ENCODE measurements at regions not wholly inside any gene's neighbourhood (a gene's known extent, or its start where the extent isn't known, plus 50 kb on each side); places are given as distances from the start of the nearest gene placed in this dataset.

DNA sequence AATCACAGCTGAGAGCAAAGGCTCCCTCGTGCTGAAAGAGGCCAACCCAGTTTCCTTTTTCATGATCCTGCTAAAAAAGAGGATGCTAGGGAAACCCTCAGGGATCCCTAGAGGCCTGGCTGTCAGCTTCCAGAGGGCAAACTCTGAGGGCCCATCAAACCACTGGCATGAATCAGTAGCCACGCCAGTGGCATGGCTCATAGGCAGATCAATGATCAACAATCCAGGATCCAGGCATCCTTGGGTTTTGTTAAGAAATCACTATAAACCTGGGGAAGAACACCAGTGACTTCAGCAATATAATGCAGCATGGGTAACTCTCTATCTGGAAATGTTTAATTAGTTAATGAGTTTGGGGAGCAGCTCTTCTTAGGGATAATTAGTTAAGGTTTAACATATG is 286.5 kb downstream of the C1D start:
- no peak overlapping the region for H3K27ac Mint-ChIP-seq

More for the DNA sequence above, 286.5 kb downstream of the C1D start:
- H3K9me3 Mint-ChIP-seq, result no peaks in the 10 kb centered on the region
- ATAC-seq (no peak), DNase-seq (ENCODE audit: low spot score) (no peak)
- H3K27me3 Mint-ChIP-seq (ENCODE audit: low read depth), result no peaks in the 10 kb centered on the region
- 0 out of 2 replicates have a peak, but pooled peaks cover 2% of the 10 kb centered on the region for H3K4me1 Mint-ChIP-seq
- ChIA-PET CTCF (interaction anchor here (1.2 kb wide), 1 partner anchor 43 kb away, joined by 3 read pairs; no protein-coding TSS in a partner anchor), POLR2A (no interaction called here)
- TF ChIP-seq FOXJ3 (CRISPR knock-in tag; IDR thresholded peaks at IDR 0.05; ENCODE audit: borderline replicate concordance) (no peak), NFYB (CRISPR knock-in tag; conservative IDR thresholded peaks at IDR 0.05; ENCODE audit: low read depth) (no peak), MYBL2 (CRISPR knock-in tag; IDR thresholded peaks at IDR 0.05) (no peak), RELA (CRISPR knock-in tag; IDR thresholded peaks at IDR 0.05; ENCODE audit: borderline replicate concordance) (no peak), JAZF1 (CRISPR knock-in tag; IDR thresholded peaks at IDR 0.05) (no peak), GRHL2 (CRISPR knock-in tag; IDR thresholded peaks at IDR 0.05; ENCODE audit: insufficient replicate concordance, severe bottlenecking) (no peak), ZNF423 (CRISPR knock-in tag; IDR thresholded peaks at IDR 0.05) (no peak), OVOL2 (CRISPR knock-in tag; IDR thresholded peaks at IDR 0.05; ENCODE audit: borderline replicate concordance) (no peak), NR1H2 (CRISPR knock-in tag; IDR thresholded peaks at IDR 0.05) (no peak), ETV6 (CRISPR knock-in tag; IDR thresholded peaks at IDR 0.05) (no peak), CREB1 (CRISPR knock-in tag; IDR thresholded peaks at IDR 0.05) (no peak)
- TF ChIP-seq, protein P1, sequence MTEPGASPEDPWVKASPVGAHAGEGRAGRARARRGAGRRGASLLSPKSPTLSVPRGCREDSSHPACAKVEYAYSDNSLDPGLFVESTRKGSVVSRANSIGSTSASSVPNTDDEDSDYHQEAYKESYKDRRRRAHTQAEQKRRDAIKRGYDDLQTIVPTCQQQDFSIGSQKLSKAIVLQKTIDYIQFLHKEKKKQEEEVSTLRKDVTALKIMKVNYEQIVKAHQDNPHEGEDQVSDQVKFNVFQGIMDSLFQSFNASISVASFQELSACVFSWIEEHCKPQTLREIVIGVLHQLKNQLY (CRISPR knock-in tag; IDR thresholded peaks at IDR 0.05), result no peak
- TF ChIP-seq, protein P2, sequence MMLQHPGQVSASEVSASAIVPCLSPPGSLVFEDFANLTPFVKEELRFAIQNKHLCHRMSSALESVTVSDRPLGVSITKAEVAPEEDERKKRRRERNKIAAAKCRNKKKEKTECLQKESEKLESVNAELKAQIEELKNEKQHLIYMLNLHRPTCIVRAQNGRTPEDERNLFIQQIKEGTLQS (CRISPR knock-in tag; conservative IDR thresholded peaks at IDR 0.05), result no peak
- TF ChIP-seq, protein P3, sequence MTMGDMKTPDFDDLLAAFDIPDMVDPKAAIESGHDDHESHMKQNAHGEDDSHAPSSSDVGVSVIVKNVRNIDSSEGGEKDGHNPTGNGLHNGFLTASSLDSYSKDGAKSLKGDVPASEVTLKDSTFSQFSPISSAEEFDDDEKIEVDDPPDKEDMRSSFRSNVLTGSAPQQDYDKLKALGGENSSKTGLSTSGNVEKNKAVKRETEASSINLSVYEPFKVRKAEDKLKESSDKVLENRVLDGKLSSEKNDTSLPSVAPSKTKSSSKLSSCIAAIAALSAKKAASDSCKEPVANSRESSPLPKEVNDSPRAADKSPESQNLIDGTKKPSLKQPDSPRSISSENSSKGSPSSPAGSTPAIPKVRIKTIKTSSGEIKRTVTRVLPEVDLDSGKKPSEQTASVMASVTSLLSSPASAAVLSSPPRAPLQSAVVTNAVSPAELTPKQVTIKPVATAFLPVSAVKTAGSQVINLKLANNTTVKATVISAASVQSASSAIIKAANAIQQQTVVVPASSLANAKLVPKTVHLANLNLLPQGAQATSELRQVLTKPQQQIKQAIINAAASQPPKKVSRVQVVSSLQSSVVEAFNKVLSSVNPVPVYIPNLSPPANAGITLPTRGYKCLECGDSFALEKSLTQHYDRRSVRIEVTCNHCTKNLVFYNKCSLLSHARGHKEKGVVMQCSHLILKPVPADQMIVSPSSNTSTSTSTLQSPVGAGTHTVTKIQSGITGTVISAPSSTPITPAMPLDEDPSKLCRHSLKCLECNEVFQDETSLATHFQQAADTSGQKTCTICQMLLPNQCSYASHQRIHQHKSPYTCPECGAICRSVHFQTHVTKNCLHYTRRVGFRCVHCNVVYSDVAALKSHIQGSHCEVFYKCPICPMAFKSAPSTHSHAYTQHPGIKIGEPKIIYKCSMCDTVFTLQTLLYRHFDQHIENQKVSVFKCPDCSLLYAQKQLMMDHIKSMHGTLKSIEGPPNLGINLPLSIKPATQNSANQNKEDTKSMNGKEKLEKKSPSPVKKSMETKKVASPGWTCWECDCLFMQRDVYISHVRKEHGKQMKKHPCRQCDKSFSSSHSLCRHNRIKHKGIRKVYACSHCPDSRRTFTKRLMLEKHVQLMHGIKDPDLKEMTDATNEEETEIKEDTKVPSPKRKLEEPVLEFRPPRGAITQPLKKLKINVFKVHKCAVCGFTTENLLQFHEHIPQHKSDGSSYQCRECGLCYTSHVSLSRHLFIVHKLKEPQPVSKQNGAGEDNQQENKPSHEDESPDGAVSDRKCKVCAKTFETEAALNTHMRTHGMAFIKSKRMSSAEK (CRISPR knock-in tag; IDR thresholded peaks at IDR 0.05; ENCODE audit: borderline replicate concordance), result no peak
- TF ChIP-seq, protein P4, sequence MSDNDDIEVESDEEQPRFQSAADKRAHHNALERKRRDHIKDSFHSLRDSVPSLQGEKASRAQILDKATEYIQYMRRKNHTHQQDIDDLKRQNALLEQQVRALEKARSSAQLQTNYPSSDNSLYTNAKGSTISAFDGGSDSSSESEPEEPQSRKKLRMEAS (CRISPR knock-in tag; IDR thresholded peaks at IDR 0.05), result no peak
- TF ChIP-seq, protein P5, sequence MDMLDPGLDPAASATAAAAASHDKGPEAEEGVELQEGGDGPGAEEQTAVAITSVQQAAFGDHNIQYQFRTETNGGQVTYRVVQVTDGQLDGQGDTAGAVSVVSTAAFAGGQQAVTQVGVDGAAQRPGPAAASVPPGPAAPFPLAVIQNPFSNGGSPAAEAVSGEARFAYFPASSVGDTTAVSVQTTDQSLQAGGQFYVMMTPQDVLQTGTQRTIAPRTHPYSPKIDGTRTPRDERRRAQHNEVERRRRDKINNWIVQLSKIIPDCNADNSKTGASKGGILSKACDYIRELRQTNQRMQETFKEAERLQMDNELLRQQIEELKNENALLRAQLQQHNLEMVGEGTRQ (CRISPR knock-in tag; IDR thresholded peaks at IDR 0.05), result no peak
- TF ChIP-seq, protein P6, sequence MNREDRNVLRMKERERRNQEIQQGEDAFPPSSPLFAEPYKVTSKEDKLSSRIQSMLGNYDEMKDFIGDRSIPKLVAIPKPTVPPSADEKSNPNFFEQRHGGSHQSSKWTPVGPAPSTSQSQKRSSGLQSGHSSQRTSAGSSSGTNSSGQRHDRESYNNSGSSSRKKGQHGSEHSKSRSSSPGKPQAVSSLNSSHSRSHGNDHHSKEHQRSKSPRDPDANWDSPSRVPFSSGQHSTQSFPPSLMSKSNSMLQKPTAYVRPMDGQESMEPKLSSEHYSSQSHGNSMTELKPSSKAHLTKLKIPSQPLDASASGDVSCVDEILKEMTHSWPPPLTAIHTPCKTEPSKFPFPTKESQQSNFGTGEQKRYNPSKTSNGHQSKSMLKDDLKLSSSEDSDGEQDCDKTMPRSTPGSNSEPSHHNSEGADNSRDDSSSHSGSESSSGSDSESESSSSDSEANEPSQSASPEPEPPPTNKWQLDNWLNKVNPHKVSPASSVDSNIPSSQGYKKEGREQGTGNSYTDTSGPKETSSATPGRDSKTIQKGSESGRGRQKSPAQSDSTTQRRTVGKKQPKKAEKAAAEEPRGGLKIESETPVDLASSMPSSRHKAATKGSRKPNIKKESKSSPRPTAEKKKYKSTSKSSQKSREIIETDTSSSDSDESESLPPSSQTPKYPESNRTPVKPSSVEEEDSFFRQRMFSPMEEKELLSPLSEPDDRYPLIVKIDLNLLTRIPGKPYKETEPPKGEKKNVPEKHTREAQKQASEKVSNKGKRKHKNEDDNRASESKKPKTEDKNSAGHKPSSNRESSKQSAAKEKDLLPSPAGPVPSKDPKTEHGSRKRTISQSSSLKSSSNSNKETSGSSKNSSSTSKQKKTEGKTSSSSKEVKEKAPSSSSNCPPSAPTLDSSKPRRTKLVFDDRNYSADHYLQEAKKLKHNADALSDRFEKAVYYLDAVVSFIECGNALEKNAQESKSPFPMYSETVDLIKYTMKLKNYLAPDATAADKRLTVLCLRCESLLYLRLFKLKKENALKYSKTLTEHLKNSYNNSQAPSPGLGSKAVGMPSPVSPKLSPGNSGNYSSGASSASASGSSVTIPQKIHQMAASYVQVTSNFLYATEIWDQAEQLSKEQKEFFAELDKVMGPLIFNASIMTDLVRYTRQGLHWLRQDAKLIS (CRISPR knock-in tag; IDR thresholded peaks at IDR 0.05; ENCODE audit: borderline replicate concordance), result no peak
- TF ChIP-seq, protein P7, sequence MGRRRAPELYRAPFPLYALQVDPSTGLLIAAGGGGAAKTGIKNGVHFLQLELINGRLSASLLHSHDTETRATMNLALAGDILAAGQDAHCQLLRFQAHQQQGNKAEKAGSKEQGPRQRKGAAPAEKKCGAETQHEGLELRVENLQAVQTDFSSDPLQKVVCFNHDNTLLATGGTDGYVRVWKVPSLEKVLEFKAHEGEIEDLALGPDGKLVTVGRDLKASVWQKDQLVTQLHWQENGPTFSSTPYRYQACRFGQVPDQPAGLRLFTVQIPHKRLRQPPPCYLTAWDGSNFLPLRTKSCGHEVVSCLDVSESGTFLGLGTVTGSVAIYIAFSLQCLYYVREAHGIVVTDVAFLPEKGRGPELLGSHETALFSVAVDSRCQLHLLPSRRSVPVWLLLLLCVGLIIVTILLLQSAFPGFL (CRISPR knock-in tag; IDR thresholded peaks at IDR 0.05; ENCODE audit: borderline replicate concordance), result no peak
- TF ChIP-seq, protein P8, sequence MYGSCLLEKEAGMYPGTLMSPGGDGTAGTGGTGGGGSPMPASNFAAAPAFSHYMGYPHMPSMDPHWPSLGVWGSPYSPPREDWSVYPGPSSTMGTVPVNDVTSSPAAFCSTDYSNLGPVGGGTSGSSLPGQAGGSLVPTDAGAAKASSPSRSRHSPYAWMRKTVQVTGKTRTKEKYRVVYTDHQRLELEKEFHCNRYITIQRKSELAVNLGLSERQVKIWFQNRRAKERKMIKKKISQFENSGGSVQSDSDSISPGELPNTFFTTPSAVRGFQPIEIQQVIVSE (CRISPR knock-in tag; IDR thresholded peaks at IDR 0.05; ENCODE audit: borderline replicate concordance), result no peak
- no peak overlapping the region for H3K4me3 Mint-ChIP-seq
- no peaks in the 10 kb centered on the region for H3K36me3 Mint-ChIP-seq
